ENCODE measurements at regions not wholly inside any gene's neighbourhood (a gene's known extent, or its start where the extent isn't known, plus 50 kb on each side); places are given as distances from the start of the nearest gene placed in this dataset.

DNA sequence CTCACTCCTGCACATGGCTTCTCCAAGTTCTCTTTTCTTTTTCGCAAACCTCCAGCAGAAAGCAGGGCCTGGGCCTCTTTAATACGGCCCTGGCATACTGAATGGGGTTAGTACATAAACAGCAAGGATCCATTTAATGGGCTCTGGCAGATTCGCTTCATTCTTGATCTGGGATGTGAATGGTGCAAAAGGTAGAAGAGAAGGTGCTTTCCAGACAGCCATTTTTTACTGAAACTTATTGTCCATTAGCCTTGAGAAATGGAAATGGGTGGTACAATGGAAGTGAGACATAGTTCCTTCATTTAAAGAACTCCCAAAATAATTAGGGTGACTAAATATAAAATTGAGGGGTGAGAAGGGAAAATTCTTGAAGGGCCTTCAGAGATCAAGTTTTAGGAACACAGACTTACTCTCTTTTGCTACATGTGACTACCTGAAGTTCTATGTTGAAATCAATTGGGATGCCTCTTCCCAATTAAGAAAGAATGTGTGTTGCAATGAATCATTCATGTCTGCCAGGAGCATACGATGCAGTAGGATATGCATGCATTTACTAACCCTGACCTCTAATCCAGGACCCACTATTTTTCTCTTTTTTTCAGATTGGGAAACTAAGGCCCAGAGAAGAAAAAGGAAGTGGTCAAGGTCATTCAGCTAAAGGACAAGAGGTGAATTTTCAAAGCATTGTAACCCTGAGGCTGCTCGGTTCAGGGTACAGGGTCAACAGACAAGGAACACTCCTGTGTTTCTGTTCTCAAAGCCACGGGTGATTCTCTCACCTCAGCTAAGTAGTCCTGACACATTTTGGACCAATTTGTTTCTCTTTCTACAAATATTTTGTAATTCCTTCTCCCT lies 144.1 kb downstream of the BBOX1 start:
- no peak overlapping the region for H3K4me3 ChIP-seq (ENCODE audit: low read depth, low read length)
- no peaks in the 10 kb centered on the region for H3K36me3 ChIP-seq (ENCODE audit: control insufficient read depth, insufficient read depth, low read length)

DNA sequence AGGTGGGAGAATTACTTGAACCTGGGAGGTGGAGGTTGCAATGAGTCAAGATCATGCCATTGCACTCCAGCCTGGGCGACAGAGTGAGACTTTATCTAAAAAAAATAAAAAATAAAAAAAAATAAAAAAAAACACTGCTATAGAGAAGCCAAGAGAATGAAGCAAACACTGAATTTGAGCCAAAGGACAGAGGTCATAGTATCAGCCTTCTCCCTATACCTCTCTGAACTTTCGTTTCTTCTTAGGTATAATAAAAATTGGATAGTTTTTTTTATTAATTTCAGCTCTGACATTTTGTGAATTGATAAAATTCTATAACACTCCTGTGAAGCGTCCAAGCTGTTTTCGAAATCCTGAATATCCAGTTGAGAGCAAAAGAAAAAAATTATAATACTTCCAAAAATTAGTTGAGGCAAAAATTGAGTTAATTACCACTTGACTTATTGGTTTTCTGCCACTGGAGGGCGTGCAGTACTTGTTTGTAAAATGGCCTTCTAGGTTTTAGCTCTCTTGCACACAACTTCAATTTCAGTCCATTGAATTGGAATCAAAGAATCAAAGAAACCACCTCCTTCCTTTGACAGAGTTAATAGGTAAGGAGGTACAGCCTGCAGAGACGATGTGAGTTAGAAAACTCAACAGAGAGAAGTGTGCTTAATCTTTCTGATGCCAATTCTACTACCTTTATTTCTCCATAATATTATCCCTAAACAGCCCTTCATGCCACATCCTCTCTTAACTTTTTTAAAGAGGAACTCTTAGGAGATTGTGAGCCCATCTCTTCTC lies 143.2 kb downstream of the BBOX1 start:
- H3K36me3 ChIP-seq (ENCODE audit: control insufficient read depth, insufficient read depth, low read length), result no peaks in the 10 kb centered on the region
- H3K27me3 ChIP-seq (ENCODE audit: control insufficient read depth, insufficient read depth, low read length), result no peaks in the 10 kb centered on the region
- H3K4me3 ChIP-seq (ENCODE audit: low read depth, low read length), result no peak overlapping the region
- H3K9me3 ChIP-seq (ENCODE audit: control insufficient read depth, insufficient read depth, low read length), result no peaks in the 10 kb centered on the region
- H3K4me1 ChIP-seq (ENCODE audit: control insufficient read depth, insufficient read depth, low read length), result no peaks in the 10 kb centered on the region
- no peak overlapping the region for H3K9ac ChIP-seq (ENCODE audit: low read depth, low read length)

More for the DNA sequence above, 144.1 kb downstream of the BBOX1 start:
- no peaks in the 10 kb centered on the region for H3K27me3 ChIP-seq (ENCODE audit: control insufficient read depth, insufficient read depth, low read length)
- H3K9ac ChIP-seq (ENCODE audit: low read depth, low read length), result no peak overlapping the region
- H3K9me3 ChIP-seq (ENCODE audit: control insufficient read depth, insufficient read depth, low read length), result no peaks in the 10 kb centered on the region
- no peaks in the 10 kb centered on the region for H3K4me1 ChIP-seq (ENCODE audit: control insufficient read depth, insufficient read depth, low read length)

DNA sequence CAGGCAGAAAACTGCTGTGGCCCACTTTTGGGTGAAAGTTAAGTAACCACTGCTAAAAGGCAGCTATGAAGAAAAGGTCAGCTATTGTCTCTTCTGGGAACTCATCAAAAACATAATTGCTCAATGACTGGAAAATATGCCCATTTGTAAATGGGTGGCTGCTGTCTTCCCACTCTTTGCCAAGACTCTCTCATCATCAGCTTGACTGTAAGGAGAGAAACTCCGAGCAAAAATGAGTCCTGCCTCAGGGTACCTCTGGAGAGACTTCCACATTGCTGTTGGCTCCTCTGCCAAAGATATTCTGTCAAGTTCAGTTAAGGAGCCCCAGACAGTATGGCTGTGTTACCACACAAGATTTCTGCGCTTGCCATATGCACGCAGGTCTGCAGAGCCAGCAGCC lies 138.7 kb downstream of the BBOX1 start:
- no peak overlapping the region for H3K4me3 ChIP-seq (ENCODE audit: low read depth, low read length)
- H3K4me1 ChIP-seq (ENCODE audit: control insufficient read depth, insufficient read depth, low read length), result no peaks in the 10 kb centered on the region
- H3K36me3 ChIP-seq (ENCODE audit: control insufficient read depth, insufficient read depth, low read length), result no peaks in the 10 kb centered on the region
- H3K27me3 ChIP-seq (ENCODE audit: control insufficient read depth, insufficient read depth, low read length), result no peaks in the 10 kb centered on the region
- no peak overlapping the region for H3K9ac ChIP-seq (ENCODE audit: low read depth, low read length)
- H3K9me3 ChIP-seq (ENCODE audit: control insufficient read depth, insufficient read depth, low read length), result no peaks in the 10 kb centered on the region

DNA sequence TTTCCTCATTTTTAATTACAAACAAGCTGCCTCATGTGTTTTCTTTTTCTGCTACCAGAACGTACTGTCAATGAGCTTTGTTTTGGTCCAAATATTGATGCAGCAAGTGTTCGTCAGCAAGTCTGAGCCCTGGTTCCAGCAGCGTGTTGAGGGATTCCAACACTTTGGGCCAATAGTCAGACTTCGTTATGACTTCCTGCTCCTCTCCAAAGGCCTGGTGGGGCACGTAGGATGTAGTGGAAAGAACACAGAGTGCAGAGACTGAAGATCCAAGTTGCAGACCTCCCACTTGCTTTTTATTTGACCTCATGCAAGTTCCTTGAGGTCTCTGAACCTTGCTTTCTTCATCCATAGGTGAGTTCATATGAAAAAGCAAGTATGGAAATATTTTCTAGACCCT lies 138.2 kb downstream of the BBOX1 start:
- H3K4me1 ChIP-seq (ENCODE audit: control insufficient read depth, insufficient read depth, low read length), result no peaks in the 10 kb centered on the region
- H3K9me3 ChIP-seq (ENCODE audit: control insufficient read depth, insufficient read depth, low read length), result no peaks in the 10 kb centered on the region
- no peak overlapping the region for H3K9ac ChIP-seq (ENCODE audit: low read depth, low read length)
- no peaks in the 10 kb centered on the region for H3K27me3 ChIP-seq (ENCODE audit: control insufficient read depth, insufficient read depth, low read length)
- H3K4me3 ChIP-seq (ENCODE audit: low read depth, low read length), result no peak overlapping the region
- H3K36me3 ChIP-seq (ENCODE audit: control insufficient read depth, insufficient read depth, low read length), result no peaks in the 10 kb centered on the region

Measured in iPS-15b (cell line).